GM12878 (cell line): ENCODE measurements at regions not wholly inside any gene's neighbourhood (a gene's known extent, or its start where the extent isn't known, plus 50 kb on each side); places are given as distances from the start of the nearest gene placed in this dataset.

Experiments
- CREB1 ChIP-seq: IDR thresholded peaks from 2 replicates; pipeline ENCODE4 v1.6.1; 2012; ENCODE audit warnings: low read depth, mild to moderate bottlenecking, inconsistent platforms
- IKZF2 ChIP-seq, 2 experiments: fragments of 450-650 bp; IDR thresholded peaks; 2 replicates each; pipeline ENCODE4 v1.6.1; 2017; ENCODE audit warnings: mild to moderate bottlenecking in 2 of 2, moderate library complexity in 2 of 2
- POU2F2 ChIP-seq: IDR thresholded peaks from 3 replicates; pipeline ENCODE4 v1.6.1; 2011; ENCODE audit warnings: low read depth, mild to moderate bottlenecking, low read length, borderline replicate concordance
- RB1 ChIP-seq: fragments of 450-650 bp; formaldehyde crosslinking; IDR thresholded peaks from 2 replicates; pipeline ENCODE4 v1.6.1; 2017; ENCODE audit warnings: mild to moderate bottlenecking, borderline replicate concordance
- RFX5 ChIP-seq: IDR thresholded peaks from 2 replicates; pipeline ENCODE4 v1.6.1; 2011; ENCODE audit warnings: low read depth, low read length, improper control_type of control experiment
- SUPT20H ChIP-seq: IDR thresholded peaks from 2 replicates; pipeline ENCODE4 v1.6.1; 2011; ENCODE audit warnings: low read depth, mild to moderate bottlenecking, low read length, moderate library complexity, borderline replicate concordance; ENCODE audit not compliant: control insufficient read depth
- ZNF207 ChIP-seq: fragments of 450-650 bp; IDR thresholded peaks from 2 replicates; pipeline ENCODE4 v1.6.1; 2014; ENCODE audit warnings: antibody characterized with exemption, mild to moderate bottlenecking, borderline replicate concordance
- TF ChIP-seq, protein P1 (sequence below): fragments of 450-650 bp; IDR thresholded peaks from 2 replicates; pipeline ENCODE4 v1.6.1; 2017; ENCODE audit warnings: antibody characterized with exemption, mild to moderate bottlenecking, moderate library complexity
- TF ChIP-seq, protein P2 (sequence below): IDR thresholded peaks from 2 replicates; pipeline ENCODE4 v1.6.1; 2011; ENCODE audit warnings: low read depth, mild to moderate bottlenecking, low read length, moderate library complexity, borderline replicate concordance; ENCODE audit errors: extremely low read depth
- TF ChIP-seq, protein P3 (sequence below): fragments of 150-350 bp; IDR thresholded peaks from 2 replicates; pipeline ENCODE4 v1.6.1; 2016; ENCODE audit warnings: low read depth, low read length

DNA sequence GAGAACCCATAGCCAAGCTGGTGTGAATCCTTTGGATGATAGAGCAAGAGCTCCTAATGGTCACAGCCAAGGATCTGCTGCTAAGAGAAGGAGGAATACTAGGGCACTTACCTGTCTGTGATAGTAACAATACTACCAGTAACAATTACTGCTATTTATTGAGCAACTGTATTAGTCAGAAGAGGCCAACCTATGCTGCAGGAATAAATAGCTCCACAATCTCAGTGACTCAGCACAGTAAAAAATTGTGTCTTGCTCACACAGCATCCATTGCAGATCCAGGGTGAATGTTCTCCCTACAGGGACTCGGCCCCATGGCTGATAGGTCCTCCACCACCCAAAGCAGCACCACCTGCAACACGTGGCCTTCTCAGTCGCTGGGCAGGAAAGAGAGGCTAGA lies 257.6 kb upstream of the ZMIZ1 start (continued):
- TF ChIP-seq POU2F2 (no peak), RFX5 (no peak), ZNF207 (no peak), SUPT20H (no peak), RB1 (no peak), IKZF2 (IDR thresholded peaks at IDR 0.05) (no peak), CREB1 (no peak)
- TF ChIP-seq, protein P1, sequence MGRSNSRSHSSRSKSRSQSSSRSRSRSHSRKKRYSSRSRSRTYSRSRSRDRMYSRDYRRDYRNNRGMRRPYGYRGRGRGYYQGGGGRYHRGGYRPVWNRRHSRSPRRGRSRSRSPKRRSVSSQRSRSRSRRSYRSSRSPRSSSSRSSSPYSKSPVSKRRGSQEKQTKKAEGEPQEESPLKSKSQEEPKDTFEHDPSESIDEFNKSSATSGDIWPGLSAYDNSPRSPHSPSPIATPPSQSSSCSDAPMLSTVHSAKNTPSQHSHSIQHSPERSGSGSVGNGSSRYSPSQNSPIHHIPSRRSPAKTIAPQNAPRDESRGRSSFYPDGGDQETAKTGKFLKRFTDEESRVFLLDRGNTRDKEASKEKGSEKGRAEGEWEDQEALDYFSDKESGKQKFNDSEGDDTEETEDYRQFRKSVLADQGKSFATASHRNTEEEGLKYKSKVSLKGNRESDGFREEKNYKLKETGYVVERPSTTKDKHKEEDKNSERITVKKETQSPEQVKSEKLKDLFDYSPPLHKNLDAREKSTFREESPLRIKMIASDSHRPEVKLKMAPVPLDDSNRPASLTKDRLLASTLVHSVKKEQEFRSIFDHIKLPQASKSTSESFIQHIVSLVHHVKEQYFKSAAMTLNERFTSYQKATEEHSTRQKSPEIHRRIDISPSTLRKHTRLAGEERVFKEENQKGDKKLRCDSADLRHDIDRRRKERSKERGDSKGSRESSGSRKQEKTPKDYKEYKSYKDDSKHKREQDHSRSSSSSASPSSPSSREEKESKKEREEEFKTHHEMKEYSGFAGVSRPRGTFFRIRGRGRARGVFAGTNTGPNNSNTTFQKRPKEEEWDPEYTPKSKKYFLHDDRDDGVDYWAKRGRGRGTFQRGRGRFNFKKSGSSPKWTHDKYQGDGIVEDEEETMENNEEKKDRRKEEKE = no peak
- TF ChIP-seq, protein P2, sequence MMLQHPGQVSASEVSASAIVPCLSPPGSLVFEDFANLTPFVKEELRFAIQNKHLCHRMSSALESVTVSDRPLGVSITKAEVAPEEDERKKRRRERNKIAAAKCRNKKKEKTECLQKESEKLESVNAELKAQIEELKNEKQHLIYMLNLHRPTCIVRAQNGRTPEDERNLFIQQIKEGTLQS = no peak
- TF ChIP-seq, protein P3, sequence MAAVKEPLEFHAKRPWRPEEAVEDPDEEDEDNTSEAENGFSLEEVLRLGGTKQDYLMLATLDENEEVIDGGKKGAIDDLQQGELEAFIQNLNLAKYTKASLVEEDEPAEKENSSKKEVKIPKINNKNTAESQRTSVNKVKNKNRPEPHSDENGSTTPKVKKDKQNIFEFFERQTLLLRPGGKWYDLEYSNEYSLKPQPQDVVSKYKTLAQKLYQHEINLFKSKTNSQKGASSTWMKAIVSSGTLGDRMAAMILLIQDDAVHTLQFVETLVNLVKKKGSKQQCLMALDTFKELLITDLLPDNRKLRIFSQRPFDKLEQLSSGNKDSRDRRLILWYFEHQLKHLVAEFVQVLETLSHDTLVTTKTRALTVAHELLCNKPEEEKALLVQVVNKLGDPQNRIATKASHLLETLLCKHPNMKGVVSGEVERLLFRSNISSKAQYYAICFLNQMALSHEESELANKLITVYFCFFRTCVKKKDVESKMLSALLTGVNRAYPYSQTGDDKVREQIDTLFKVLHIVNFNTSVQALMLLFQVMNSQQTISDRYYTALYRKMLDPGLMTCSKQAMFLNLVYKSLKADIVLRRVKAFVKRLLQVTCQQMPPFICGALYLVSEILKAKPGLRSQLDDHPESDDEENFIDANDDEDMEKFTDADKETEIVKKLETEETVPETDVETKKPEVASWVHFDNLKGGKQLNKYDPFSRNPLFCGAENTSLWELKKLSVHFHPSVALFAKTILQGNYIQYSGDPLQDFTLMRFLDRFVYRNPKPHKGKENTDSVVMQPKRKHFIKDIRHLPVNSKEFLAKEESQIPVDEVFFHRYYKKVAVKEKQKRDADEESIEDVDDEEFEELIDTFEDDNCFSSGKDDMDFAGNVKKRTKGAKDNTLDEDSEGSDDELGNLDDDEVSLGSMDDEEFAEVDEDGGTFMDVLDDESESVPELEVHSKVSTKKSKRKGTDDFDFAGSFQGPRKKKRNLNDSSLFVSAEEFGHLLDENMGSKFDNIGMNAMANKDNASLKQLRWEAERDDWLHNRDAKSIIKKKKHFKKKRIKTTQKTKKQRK = no peak
